T-helper 9 cell (primary cell): ENCODE measurements at regions not wholly inside any gene's neighbourhood (a gene's known extent, or its start where the extent isn't known, plus 50 kb on each side); places are given as distances from the start of the nearest gene placed in this dataset.

Source experiments
- DNase-seq: peaks from one replicate; pipeline ENCODE4 v3.0.0-alpha.2; 2020

DNA sequence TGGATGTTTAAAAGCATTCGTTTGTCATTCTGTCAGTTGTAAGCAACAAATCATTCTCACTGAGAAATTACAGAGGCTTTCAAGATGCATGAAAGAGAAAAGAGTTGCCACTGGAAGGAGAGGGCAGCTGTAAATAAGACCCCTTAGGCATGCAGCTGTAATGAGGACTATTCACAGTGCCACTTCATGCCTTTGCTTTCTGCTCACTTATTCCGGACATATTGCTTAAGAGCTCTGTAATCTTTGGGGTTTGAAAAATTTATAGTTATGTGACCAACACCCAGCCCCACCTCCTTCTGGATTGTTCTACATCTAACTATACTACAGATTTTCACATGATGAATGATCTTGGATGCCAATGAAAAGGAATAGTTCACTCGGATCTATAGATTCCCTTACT lies 194.8 kb upstream of the DCN start:
- DNase-seq = no peak

DNA sequence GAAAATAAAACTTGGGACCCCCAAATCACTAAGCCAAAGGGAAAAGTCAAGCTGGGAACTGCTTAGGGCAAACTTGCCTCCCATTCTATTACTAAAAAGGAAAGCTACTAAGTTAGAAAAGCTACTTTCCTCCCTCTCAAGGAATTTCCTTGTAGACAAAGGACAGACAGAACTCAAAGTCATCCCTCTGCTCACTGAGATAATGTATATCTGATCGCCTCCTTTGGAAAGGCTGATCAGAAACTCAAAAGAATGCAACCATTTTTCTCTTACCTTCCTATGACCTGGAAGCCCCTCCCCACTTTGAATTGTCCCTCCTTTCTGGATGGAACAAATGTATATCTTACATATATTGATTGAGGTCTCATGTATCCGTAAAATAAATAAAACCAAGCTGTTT lies 190.5 kb upstream of the DCN start:
- DNase-seq = no peak

DNA sequence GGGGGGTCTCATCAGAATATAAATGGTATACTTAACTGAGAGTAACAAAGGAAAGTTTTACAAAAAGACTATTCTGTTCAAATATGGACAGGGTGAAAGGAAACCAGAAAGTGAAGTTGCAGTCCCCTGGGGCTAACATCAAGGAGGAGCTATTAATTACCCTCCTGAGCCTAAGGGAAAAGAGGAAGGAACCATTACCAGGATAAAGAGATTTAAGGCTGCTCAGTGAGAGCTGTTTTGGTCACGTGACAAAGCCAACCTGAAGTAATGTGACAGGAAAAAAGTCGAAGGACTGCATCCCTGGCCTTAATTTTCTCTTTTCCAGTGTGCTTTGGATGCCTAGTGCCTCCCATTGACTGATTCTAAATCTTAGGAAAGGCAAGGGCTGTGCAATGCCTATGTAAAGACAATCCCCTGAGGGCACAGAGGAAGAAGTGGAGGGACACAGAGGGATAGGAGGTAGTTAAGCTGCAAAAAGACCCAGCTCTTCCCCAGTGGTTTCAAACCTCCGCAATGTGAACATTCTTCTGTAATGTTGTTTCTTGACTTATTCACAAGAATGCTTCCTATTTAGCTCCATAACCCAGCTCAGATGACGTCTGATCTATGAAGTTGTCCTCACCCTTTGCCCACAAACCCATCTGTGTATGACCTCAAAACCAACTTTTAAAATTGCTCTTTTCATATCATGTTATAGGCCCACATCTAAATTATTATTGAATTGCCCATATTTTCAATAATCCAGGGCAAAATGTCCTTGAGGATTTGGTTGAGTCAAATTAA lies 187.7 kb upstream of the DCN start:
- no peak for DNase-seq

DNA sequence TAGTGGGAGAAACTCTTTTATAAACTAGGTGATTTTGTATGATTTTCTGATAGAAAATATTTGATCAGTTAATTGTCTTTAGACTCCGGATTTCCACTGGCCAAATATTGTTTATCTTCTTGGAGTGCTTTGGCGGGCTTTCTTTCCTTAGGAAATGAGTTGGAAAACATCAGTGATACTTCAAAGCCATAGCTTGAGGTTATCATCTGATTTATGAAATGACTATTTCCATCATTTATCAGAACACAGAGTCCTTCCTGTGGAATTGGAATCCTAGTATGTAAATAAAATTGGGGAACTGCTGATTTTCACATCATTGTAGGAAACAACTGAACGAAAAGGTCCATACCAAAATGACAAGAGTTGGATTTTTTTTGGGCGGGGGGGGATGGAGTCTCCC lies 186.0 kb upstream of the DCN start:
- DNase-seq = no peak

DNA sequence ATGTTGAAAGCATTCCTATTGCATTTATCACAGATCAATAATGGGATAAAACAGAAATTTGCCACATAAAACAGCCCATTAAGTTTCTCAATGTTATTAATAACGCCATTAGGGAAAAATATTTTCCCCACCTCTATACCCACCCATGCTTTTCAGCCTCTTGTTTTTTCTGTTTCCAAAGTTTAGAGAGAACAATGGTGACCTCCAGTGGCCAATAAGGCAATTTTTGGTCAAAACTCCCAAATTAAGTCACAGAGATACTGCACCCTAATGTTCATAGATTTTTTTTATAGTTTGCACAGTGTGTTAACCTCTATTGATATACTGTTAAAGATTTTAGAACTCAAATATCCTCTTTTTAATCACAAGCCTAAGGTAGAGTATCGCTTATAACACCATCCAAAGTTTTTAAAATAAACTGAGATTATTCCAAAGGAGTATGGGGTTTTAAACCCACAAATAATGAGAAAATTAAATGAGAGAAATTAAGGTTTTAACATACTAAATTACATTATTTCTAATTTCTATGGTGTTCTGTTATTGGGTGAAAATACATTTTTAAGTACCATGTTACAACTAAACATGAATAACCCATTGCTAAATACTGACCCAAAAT lies 184.7 kb upstream of the DCN start:
- no peak for DNase-seq

DNA sequence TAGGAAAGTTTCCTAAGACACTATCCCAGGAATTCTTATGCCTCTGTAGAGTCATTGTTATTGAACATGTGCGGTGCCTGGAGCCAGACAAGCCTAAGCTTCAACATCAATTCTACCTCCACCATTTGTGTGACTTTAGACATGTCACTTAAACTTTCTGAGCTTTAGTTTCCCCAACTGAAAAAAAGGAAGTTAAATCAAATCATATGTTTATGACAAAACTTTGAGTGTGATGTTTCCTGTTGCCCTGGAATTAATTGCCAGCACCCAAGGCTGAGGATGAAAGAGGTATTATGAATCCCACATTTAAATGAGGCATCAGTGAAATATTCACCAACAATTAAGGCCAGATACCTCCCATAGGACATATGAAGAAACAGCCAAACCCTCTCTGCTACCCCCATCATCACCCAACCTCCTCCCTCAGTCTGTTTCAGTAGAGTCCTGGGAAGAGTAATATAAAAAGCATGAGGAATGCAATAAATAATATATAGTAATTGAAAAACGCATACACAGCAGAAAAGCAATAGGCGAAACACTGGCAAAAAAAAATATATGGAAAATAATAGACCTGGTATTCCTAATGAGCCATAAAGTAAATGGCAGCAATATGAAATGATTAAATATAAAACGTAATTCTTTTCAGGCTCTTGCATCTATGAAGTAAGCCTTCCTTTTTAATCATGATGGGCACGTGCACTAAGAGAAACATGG lies 182.0 kb upstream of the DCN start:
- DNase-seq = no peak

DNA sequence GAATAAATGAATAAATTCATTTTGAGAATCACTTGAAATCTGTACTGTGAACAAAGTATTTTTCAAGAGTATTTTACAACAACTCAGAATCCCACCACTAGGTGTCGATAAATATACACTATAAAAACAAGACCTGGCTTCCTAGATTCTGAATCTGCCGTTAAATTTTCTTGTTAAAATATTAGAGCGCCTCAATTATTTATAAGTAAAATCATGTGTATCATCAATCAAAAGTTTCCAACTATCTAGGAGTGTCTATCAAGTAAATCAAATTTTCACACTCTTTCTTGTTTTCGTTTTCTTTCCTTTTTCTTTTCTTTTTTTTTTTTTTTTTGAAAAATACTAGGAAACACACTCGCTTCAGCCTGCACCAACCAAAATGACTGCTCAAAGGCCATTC lies 179.2 kb upstream of the DCN start:
- no peak for DNase-seq

DNA sequence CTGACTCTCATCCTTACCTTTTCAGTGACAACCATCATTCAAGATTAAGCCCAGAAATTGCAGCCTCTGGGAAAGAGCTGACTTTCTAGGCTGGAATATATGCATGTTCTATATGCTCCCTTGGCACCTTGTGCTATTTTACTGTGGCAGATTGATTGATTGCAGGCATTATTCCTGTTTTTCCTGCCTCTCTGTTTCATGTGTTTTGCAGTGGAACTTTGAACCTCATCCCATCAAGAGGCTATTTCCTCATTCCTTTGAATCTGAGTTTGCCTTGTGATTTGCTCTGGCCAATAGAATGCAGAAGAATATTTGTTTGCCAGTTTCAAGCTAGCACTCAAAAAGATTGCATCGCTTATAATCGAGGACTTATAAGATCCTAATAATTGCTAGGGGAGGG lies 174.8 kb upstream of the DCN start:
- no peak for DNase-seq

DNA sequence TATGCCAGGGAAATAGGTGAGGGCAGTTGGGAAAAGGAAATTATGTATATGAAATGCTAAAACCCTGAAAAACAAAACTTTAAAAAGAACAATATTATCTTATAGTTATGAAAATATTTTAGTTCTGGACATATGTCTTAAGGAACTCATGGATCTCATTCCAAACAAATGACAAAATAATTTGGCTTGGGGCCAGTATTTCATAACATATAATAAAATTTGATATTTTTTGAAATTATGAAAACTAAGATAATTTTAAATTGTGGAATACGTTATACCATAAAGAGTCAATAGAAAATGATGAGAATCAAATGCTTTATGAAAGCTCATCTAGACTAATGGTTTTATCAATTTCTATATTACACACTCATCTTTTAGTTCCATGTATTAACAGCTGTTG lies 173.8 kb upstream of the DCN start:
- no peak for DNase-seq

DNA sequence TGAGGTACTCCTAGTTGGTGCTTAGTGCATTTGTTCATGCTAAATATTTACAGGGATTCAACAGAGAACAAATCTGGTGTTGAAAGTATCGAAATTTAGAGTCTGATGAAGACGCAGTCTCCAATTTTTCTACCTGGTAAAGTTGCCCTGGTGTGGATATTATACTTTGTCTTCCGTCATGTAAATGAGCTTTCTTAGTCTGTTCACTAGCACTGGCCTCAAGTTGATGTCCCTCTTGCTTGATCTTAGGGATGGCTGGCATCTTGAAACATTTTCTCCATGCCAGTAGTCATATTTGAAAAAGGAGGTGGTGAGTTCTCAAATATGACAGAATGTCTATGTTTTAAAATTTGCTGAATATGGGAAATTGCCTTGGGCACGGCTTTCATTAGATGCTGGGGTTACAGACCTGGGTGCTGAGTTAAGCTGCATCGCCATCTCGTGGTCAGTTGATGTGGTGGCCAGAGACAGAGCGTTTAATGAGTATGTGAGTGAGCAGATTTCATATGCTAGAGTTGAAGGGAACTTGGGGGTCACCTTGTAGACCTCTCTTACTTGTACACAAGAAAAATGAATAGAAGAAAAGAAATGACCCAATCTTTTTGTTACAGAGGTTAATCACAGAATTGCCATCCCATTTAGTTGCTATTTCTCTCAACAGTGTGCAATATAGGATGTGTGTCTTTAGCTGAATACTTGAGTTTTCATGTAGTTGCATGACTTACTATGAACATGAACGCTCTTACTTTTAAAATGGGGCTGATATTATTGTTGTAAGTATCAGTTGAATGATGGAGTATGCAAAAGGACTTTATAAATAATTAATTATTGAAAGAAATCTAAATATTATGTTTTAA lies 172.8 kb upstream of the DCN start:
- peak; percentile 14 for DNase-seq

- DNase-seq = no peak
These were observed 170.6 kb upstream of the DCN start for GRCh38 chr12:91353266-91353665.

DNA sequence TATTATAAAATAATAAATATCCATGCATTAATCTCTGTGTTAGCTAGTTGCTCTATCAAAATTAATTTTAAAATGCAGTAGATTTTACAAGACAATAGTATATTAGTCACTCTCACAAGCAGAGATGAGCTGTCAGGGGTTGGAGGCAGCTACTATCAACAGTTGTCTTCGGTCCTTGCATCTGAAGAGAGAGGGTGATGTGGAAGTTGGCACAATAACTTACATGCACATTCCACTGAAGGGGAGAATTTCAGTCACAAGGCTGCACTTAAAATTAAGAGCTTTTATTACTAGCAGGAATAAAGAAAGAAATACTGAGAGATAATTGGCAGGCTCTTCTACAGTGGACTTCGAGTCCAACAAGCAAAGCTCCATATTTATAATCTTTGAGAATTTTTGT lies 166.9 kb upstream of the DCN start:
- DNase-seq = no peak

DNA sequence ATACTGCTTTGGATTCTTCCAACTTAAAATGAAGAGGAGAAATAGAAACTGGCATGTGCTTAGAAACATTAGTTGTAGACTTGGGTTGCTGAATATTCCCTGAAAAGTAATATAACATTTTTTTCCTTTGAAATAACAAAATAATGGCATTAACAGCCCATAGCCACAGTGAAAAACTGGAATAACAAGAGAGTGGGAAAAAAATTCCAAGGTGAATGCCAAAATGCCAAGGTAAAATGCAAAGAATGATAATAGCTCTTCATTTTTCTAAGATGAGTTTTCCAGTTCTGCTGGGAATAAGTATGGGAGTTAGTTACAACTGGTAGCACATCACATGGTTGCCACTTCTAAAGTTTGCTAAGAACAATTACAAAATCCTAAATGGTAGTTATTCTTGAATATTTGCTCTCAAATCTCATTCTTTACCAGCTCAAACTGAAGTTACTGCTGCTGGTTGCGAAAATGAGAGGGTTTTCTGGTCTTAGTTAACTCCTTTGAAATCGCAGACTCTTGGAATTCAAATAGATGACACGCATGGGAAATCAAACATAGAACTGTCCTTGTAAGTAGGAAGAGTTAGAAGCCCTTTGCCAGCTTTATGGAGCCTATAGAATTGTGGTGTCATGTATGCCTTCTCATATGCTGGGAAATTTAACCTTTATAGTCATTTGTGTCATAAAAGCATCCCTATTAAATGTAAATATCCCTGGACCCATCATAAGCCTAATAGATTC lies 165.0 kb upstream of the DCN start:
- no peak for DNase-seq

DNA sequence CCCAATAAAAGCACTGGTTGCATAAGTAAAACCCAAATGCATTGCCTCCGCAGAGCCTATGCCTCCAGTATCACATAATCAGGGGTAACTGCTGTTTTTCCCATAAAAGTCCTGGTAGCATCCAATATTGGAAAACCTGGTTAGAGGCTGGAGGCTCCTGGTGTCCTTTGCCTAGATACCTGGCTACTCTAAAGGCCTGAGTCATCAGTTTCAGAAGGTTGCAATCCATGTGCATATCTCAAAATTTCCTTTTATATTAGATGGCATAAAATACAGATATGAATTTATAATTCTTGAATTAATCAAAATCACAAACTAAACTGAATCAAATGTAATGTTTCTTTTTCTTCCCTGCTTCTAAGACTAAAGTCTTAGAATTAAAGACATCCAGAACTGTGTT lies 164.2 kb upstream of the DCN start:
- no peak for DNase-seq

DNA sequence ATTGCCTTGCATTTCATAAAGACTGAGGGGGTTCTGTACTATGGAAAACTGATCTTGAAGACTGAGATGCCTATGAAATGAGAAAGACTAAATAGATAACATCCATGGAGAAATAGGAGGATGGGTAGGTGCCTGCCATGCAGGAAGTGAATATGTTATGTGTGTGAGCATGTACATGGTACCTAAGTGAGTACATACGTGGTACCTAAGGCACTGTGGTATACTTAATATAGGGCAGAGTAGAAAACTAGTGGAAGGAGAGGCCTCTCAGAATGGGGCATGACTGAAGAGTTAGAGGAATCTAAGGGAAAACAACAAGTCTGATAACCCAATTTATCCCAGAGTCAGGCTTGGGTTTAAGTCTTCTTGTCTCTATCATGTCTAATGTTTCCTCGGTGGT lies 161.8 kb upstream of the DCN start:
- DNase-seq = no peak

- no peak for DNase-seq
These were observed 160.4 kb upstream of the DCN start for GRCh38 chr12:91343010-91343409.

GRCh38 chr12:91339106-91339505 lies 156.5 kb upstream of the DCN start:
- DNase-seq = no peak

DNA sequence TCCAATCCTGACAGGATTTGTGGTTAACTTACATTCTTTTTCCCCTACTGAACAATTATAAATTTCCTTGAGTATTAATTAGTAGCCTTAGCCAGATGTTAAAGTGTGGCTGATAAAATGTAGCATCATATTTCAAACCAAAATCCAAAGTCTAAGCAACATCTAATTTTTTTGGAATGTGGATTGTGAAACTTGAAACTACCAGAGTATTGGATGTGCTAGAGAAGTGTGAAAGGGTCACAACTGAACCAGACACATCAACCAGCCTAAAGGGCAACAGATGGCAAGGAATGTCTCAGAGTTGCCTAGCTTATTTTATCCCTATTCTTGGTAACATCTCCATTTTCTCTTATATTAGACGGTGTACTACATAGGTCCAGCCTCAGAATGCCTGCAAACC lies 153.1 kb upstream of the DCN start:
- DNase-seq = no peak

- no peak for DNase-seq
These were observed 151.3 kb upstream of the DCN start for GRCh38 chr12:91333966-91334365.

DNA sequence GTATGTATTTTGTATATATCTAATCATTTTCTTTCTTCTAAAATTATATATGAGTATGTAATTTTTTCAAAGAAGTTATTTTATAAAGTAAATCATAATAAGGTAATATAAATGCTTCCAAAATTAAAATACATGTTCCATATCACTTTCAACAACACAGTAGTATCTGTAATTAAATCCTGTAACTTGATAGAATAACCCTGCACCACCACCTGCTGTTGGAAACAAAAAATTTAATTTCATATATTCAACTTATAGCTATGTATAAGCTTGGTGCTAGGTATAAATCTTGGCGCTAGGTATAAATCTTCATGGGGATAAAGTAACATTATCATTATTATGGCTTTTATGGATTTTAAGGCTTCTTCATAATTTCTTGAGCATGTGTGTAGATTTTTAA lies 149.7 kb upstream of the DCN start:
- no peak for DNase-seq

- no peak for DNase-seq
These were observed 148.8 kb upstream of the DCN start for GRCh38 chr12:91331371-91331770.

GRCh38 chr12:91328451-91328850 lies 145.8 kb upstream of the DCN start:
- no peak for DNase-seq

DNA sequence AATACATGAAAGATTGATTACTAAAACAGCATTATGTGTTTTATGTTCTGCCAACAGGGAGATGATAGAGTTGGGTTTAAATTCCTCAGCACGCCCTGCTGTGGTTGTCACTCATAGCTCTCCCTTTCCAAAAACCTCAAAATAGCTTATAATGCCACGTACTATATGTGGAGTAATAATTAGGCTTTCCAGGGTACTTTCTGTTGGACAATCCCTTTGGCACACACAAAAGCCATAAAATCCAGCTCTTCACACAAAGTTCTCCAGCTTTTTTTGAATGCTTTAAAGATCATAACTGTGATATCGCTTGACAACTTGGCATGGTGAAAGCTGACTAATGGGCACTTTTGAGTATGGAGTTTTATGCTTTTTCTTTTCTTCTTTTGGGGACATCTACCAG lies 145.3 kb upstream of the DCN start:
- DNase-seq = no peak
